NCI-H460 (cell line): ENCODE measurements at regions not wholly inside any gene's neighbourhood (a gene's known extent, or its start where the extent isn't known, plus 50 kb on each side); places are given as distances from the start of the nearest gene placed in this dataset.
"Not testable (repeated sequence)": the region's sequence is repeated elsewhere in the genome, so short reads cannot be mapped to it uniquely, and the experiment has no call there.

Experiments
- DNase-seq: peaks from one replicate; pipeline ENCODE4 v3.0.0-alpha.2; 2016; ENCODE audit warnings: low read depth; ENCODE audit errors: extremely low read depth

GRCh38 chr4:32700838-32701237, 1980.7 kb downstream of the PCDH7 start:
- no peak for DNase-seq

- DNase-seq: no peak
These were observed 1986.7 kb downstream of the PCDH7 start for GRCh38 chr4:32706893-32707292.

- not testable (repeated sequence) for DNase-seq
These were observed 1996.0 kb downstream of the PCDH7 start for GRCh38 chr4:32716090-32716620.

- no peak for DNase-seq
These were observed 2015.9 kb downstream of the PCDH7 start for GRCh38 chr4:32735856-32736590.

- DNase-seq: no peak
These were observed 2024.0 kb downstream of the PCDH7 start for GRCh38 chr4:32744211-32744610.

GRCh38 chr4:32745351-32745750, 2025.2 kb downstream of the PCDH7 start:
- DNase-seq: no peak

- no peak for DNase-seq
These were observed 2027.9 kb downstream of the PCDH7 start for GRCh38 chr4:32748061-32748460.

- no peak for DNase-seq
These were observed 2028.3 kb downstream of the PCDH7 start for GRCh38 chr4:32748498-32748897.

GRCh38 chr4:32752962-32753361, 2032.8 kb downstream of the PCDH7 start:
- DNase-seq: no peak

- no peak for DNase-seq
These were observed 2048.7 kb downstream of the PCDH7 start for GRCh38 chr4:32768664-32769389.

- no peak for DNase-seq
These were observed 2051.3 kb downstream of the PCDH7 start for GRCh38 chr4:32771491-32771890.

- DNase-seq: no peak
These were observed 2054.9 kb downstream of the PCDH7 start for GRCh38 chr4:32775049-32775448.

- no peak for DNase-seq
These were observed 2056.4 kb downstream of the PCDH7 start for GRCh38 chr4:32776435-32777203.

- DNase-seq: no peak
These were observed 2057.9 kb downstream of the PCDH7 start for GRCh38 chr4:32778025-32778424.

- no peak for DNase-seq
These were observed 2058.8 kb downstream of the PCDH7 start for GRCh38 chr4:32778938-32779337.

- no peak for DNase-seq
These were observed 2068.9 kb downstream of the PCDH7 start for GRCh38 chr4:32789026-32789608.

GRCh38 chr4:32790803-32791202, 2070.6 kb downstream of the PCDH7 start:
- DNase-seq: no peak

GRCh38 chr4:32798471-32799159, 2078.4 kb downstream of the PCDH7 start:
- DNase-seq: no peak

GRCh38 chr4:32824336-32824735, 2104.2 kb downstream of the PCDH7 start:
- DNase-seq: no peak

GRCh38 chr4:32826169-32826568, 2106.0 kb downstream of the PCDH7 start:
- DNase-seq: no peak
